NCI-H446 treated with DMSO at 0.1 percent for 48 hours (cell line): ENCODE measurements at regions not wholly inside any gene's neighbourhood (a gene's known extent, or its start where the extent isn't known, plus 50 kb on each side); places are given as distances from the start of the nearest gene placed in this dataset.
"Not testable (repeated sequence)": the region's sequence is repeated elsewhere in the genome, so short reads cannot be mapped to it uniquely, and the experiment has no call there.

Experiments used
- DNase-seq: peaks from one replicate; lab custom pipeline; 2025; lab: John Stamatoyannopoulos, UW

- no peak for DNase-seq
These were observed 186.1 kb upstream of the ADRA1D start for GRCh38 chr20:4435225-4435624.

GRCh38 chr20:4434681-4435080 lies 185.6 kb upstream of the ADRA1D start:
- no peak for DNase-seq

- no peak for DNase-seq
These were observed 182.4 kb upstream of the ADRA1D start for GRCh38 chr20:4431446-4431845.

GRCh38 chr20:4430826-4431225 lies 181.7 kb upstream of the ADRA1D start:
- not testable (repeated sequence) for DNase-seq

GRCh38 chr20:4427940-4428586 lies 179.0 kb upstream of the ADRA1D start:
- DNase-seq: no peak

- no peak for DNase-seq
These were observed 169.1 kb upstream of the ADRA1D start for GRCh38 chr20:4418141-4418540.

- no peak for DNase-seq
These were observed 166.2 kb upstream of the ADRA1D start for GRCh38 chr20:4415281-4415680.

GRCh38 chr20:4413314-4414049 lies 164.4 kb upstream of the ADRA1D start:
- no peak for DNase-seq

GRCh38 chr20:4412216-4412615 lies 163.1 kb upstream of the ADRA1D start:
- DNase-seq: no peak

GRCh38 chr20:4411744-4412143 lies 162.7 kb upstream of the ADRA1D start:
- DNase-seq: no peak

GRCh38 chr20:4406627-4407026 lies 157.5 kb upstream of the ADRA1D start:
- DNase-seq: no peak

- DNase-seq: no peak
These were observed 152.5 kb upstream of the ADRA1D start for GRCh38 chr20:4401601-4402000.

- no peak for DNase-seq
These were observed 135.9 kb upstream of the ADRA1D start for GRCh38 chr20:4384961-4385360.

GRCh38 chr20:4383961-4384360 lies 134.9 kb upstream of the ADRA1D start:
- DNase-seq: no peak

GRCh38 chr20:4375881-4376280 lies 126.8 kb upstream of the ADRA1D start:
- no peak for DNase-seq

GRCh38 chr20:4373454-4373853 lies 124.4 kb upstream of the ADRA1D start:
- no peak for DNase-seq

- DNase-seq: no peak
These were observed 122.7 kb upstream of the ADRA1D start for GRCh38 chr20:4371623-4372251.

- DNase-seq: no peak
These were observed 121.8 kb upstream of the ADRA1D start for GRCh38 chr20:4370851-4371250.

GRCh38 chr20:4369798-4370124 lies 120.7 kb upstream of the ADRA1D start:
- DNase-seq: no peak

- no peak for DNase-seq
These were observed 120.2 kb upstream of the ADRA1D start for GRCh38 chr20:4369119-4369797.

- DNase-seq: no peak
These were observed 117.0 kb upstream of the ADRA1D start for GRCh38 chr20:4366076-4366475.

- DNase-seq: no peak
These were observed 109.5 kb upstream of the ADRA1D start for GRCh38 chr20:4358552-4358951.

- DNase-seq: no peak
These were observed 103.3 kb upstream of the ADRA1D start for GRCh38 chr20:4352348-4352747.
